K562 (cell line): ENCODE measurements at regions not wholly inside any gene's neighbourhood (a gene's known extent, or its start where the extent isn't known, plus 50 kb on each side); places are given as distances from the start of the nearest gene placed in this dataset.

Source experiments
- ATAC-seq: fragments of 200-7000 bp; cut with Tn5 transposase; 3 replicates; pipeline ENCODE4 v1.9.1; 2020; ENCODE audit warnings: moderate library complexity
- BruUV-seq: library from RNA; stranded (reverse); fragments of 400-500 nt; replicated peaks from 2 replicates; lab custom pipeline; 2021; lab: Mats Ljungman, UMichigan
- CTCF ChIA-PET: fragments of 300-600 bp; formaldehyde crosslinking; extraction: SDS; loops from one replicate; lab custom pipeline; 2021; ENCODE audit warnings: low intra/inter-chr PET ratio; lab: Yijun Ruan, JAX
- POLR2A ChIA-PET: fragments of 300-600, 350-650 bp; sonication (Branson Sonifier 250); formaldehyde crosslinking; extraction: SDS; loops from one replicate; lab custom pipeline; 2021; ENCODE audit warnings: antibody characterized with exemption, inconsistent platforms; lab: Yijun Ruan, JAX
- DNase-seq, 4 experiments: peaks; one replicate each; pipeline versions ENCODE4 v3.0.0 to v3.0.0-alpha.2; 2011 to 2018; ENCODE audit warnings: low spot score in 3 of 4, mixed read lengths in 3 of 4; ENCODE audit errors: extremely low read depth in 1 of 4
- FAIRE-seq: peaks from 2 replicates; lab custom pipeline; 2011; peaks lifted over from hg19 to GRCh38; lab: Jason Lieb, UNC
- H2AFZ ChIP-seq: 2 replicates; pipeline ENCODE4 v1.6.0; 2011; ENCODE audit warnings: low read depth, low read length, control low read depth, inconsistent platforms
- H3K27ac ChIP-seq: fragments of 200-600 bp; 3 replicates; pipeline ENCODE4 v1.8.0; 2011; ENCODE audit warnings: low read depth, mild to moderate bottlenecking, control low read depth, inconsistent platforms, low read length, moderate library complexity, mixed read lengths; ENCODE audit errors: extremely low read depth
- H3K27me3 ChIP-seq, 2 experiments: fragments of 300-600 bp in 1 of 2; 2 replicates in 1 of 2; 3 replicates in 1 of 2; pipeline versions ENCODE4 v1.6.0 to v1.8.0; 2011; ENCODE audit warnings: inconsistent platforms in 2 of 2, low read length in 2 of 2, mild to moderate bottlenecking in 1 of 2, mixed read lengths in 1 of 2, moderate library complexity in 1 of 2; ENCODE audit not compliant: control insufficient read depth in 2 of 2, insufficient read depth in 2 of 2
- H3K36me3 ChIP-seq: fragments of 300-600 bp; 3 replicates; pipeline ENCODE4 v1.8.0; 2011; ENCODE audit warnings: mild to moderate bottlenecking, low read length, inconsistent platforms; ENCODE audit not compliant: control insufficient read depth, insufficient read depth
- H3K4me1 ChIP-seq, 2 experiments: fragments of 200-600 bp in 1 of 2; replicated peaks in 1 of 2; 2 replicates in 1 of 2; 3 replicates in 1 of 2; pipeline versions ENCODE4 v1.5.1 to v1.8.0; 2011; ENCODE audit warnings: inconsistent platforms in 2 of 2, low read length in 2 of 2, mild to moderate bottlenecking in 1 of 2, mixed read lengths in 1 of 2, moderate library complexity in 1 of 2; ENCODE audit not compliant: control insufficient read depth in 2 of 2, insufficient read depth in 2 of 2
- H3K4me2 ChIP-seq: 2 replicates; pipeline ENCODE4 v1.6.1; 2011; ENCODE audit warnings: low read length, control low read depth, inconsistent platforms, mixed read lengths; ENCODE audit not compliant: insufficient read depth
- H3K4me3 ChIP-seq: fragments of 200-600 bp; sonication (generic), shearing (Covaris generic); 2 replicates; pipeline ENCODE4 v1.5.1; 2016; ENCODE audit warnings: control low read depth, inconsistent platforms
- H3K79me2 ChIP-seq: fragments of 200-600 bp; 3 replicates; pipeline ENCODE4 v1.8.0; 2011; ENCODE audit warnings: low read length, inconsistent platforms; ENCODE audit not compliant: control insufficient read depth, insufficient read depth
- H3K9ac ChIP-seq, 2 experiments: 2 replicates each; pipeline versions ENCODE4 v1.6.0 to v1.6.1; 2011; ENCODE audit warnings: low read depth in 2 of 2, low read length in 2 of 2, control low read depth in 1 of 2, inconsistent platforms in 1 of 2, mild to moderate bottlenecking in 1 of 2, mixed read lengths in 1 of 2; ENCODE audit not compliant: insufficient read depth in 1 of 2
- H3K9me1 ChIP-seq: one replicate; pipeline ENCODE4 v1.6.0; 2011; ENCODE audit warnings: inconsistent platforms, mild to moderate bottlenecking, low read length, moderate library complexity; ENCODE audit not compliant: control insufficient read depth, insufficient read depth
- H3K9me3 ChIP-seq: replicated peaks from 2 replicates; pipeline ENCODE4 v1.5.1; 2011; ENCODE audit warnings: low read depth, low read length, inconsistent platforms; ENCODE audit not compliant: control insufficient read depth, insufficient read depth
- H4K20me1 ChIP-seq: replicated peaks from 2 replicates; pipeline ENCODE4 v1.6.1; 2011; ENCODE audit warnings: low read length, inconsistent platforms, mixed read lengths; ENCODE audit not compliant: control insufficient read depth, insufficient read depth
- ATF6 ChIP-seq: sonication (generic); formaldehyde crosslinking; IDR thresholded peaks from 2 replicates; pipeline ENCODE4 v1.4.0; 2020; ENCODE audit warnings: mild to moderate bottlenecking, missing genetic modification reagents
- FOXA3 ChIP-seq, 2 experiments: fragments of 450-650 bp in 1 of 2; sonication (generic) in 1 of 2; formaldehyde crosslinking; IDR thresholded peaks in 1 of 2; conservative IDR thresholded peaks in 1 of 2; 2 replicates each; pipeline versions ENCODE4 v1.4.0 to v1.8.0; 2020 to 2022; ENCODE audit warnings: mild to moderate bottlenecking in 2 of 2, missing genetic modification reagents in 1 of 2
- MEF2A ChIP-seq: IDR thresholded peaks from 2 replicates; pipeline ENCODE4 v1.6.1; 2011; ENCODE audit warnings: low read depth, mild to moderate bottlenecking, low read length, moderate library complexity; ENCODE audit not compliant: control insufficient read depth
- NR1H2 ChIP-seq: sonication (generic); formaldehyde crosslinking; IDR thresholded peaks from 2 replicates; pipeline ENCODE4 v1.4.0; 2020; ENCODE audit warnings: mild to moderate bottlenecking, missing genetic modification reagents
- OTX1 ChIP-seq: fragments of 450-650 bp; formaldehyde crosslinking; IDR thresholded peaks from 2 replicates; pipeline ENCODE4 v1.4.0; 2022; ENCODE audit warnings: mild to moderate bottlenecking
- RBM25 ChIP-seq: fragments of 200-400 bp; formaldehyde crosslinking; IDR thresholded peaks from 2 replicates; pipeline ENCODE4 v1.6.1; 2018; ENCODE audit warnings: low read length, low read depth, moderate library complexity; ENCODE audit not compliant: severe bottlenecking
- RERE ChIP-seq: sonication (generic); formaldehyde crosslinking; IDR thresholded peaks from 2 replicates; pipeline ENCODE4 v1.8.0; 2023; ENCODE audit warnings: missing genetic modification reagents, mild to moderate bottlenecking, borderline replicate concordance
- TSC22D4 ChIP-seq: fragments of 450-650 bp; IDR thresholded peaks from 2 replicates; pipeline ENCODE4 v1.6.1; 2016; ENCODE audit warnings: missing genetic modification characterization, missing biosample characterization, control low read depth
- ZNF445 ChIP-seq: fragments of 250-450 bp; sonication (Bioruptor Pico); IDR thresholded peaks from 2 replicates; pipeline ENCODE4 v1.4.0; 2020; ENCODE audit warnings: low read depth, mild to moderate bottlenecking, moderate library complexity
- WGBS: fragments of 100-300 bp; shearing (Covaris generic); methylation state at CpG from one replicate; pipeline ENCODE4 v1.1.6; 2016; ENCODE audit warnings: low coverage, mixed read lengths; ENCODE audit not compliant: insufficient coverage; ENCODE audit errors: missing lambda C conversion rate; 5-methylcytosine and 5-hydroxymethylcytosine counted together
- in situ Hi-C: fragments of 300-500 bp; cut with MboI; formaldehyde crosslinking; loops from 4 replicates; pipeline ENCODE4 v1.15.0; 2018; ENCODE audit warnings: inconsistent platforms, mixed read lengths
- intact Hi-C: fragments of 100-400 bp; cut with micrococcal nuclease; formaldehyde crosslinking; loops from 2 replicates; pipeline ENCODE4 v1.14.2; 2022
- TF ChIP-seq, protein P1 (sequence below): fragments of 450-650 bp; formaldehyde crosslinking; IDR thresholded peaks from 2 replicates; pipeline ENCODE4 v1.4.0; 2022; ENCODE audit warnings: mild to moderate bottlenecking, moderate library complexity
- TF ChIP-seq, protein P2 (sequence below), 2 experiments: fragments of 450-650 bp in 1 of 2; sonication (generic) in 1 of 2; formaldehyde crosslinking in 1 of 2; IDR thresholded peaks in 1 of 2; conservative IDR thresholded peaks in 1 of 2; 2 replicates each; pipeline versions ENCODE4 v1.6.1 to v1.8.1; 2016 to 2023; ENCODE audit warnings: mild to moderate bottlenecking in 2 of 2, moderate library complexity in 2 of 2, inconsistent platforms in 1 of 2, missing genetic modification reagents in 1 of 2

DNA sequence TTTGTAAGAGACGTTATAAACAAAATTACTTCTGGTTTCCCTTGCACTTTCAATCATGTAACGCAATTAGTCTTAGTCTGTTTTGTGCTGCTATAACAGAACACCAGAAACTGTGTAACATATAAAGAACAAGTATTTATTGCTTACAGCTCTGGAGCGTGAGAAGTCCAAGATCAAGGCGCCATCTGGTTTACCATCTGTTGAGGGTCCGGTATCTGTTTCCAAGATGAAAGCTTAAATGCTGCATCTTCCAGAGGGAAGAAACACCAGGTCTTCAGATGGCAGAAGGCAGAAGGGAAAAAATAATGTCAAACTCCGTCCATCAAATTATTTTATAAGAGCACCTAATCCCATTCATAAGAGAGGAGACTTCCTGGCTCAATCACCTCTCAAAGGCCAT is 474.1 kb downstream of the PDGFC start:
- intact Hi-C loops (no loop called here), in situ Hi-C loops (no loop called here)
- TF ChIP-seq OTX1 (CRISPR knock-in tag) (no peak), MEF2A (no peak), ZNF445 (CRISPR knock-in tag) (no peak), ATF6 (CRISPR knock-in tag) (no peak), FOXA3 (CRISPR knock-in tag; conservative IDR thresholded peaks at IDR 0.05 in 1 of 2, IDR thresholded peaks at IDR 0.05 in 1 of 2) (no peak), TSC22D4 (tag) (no peak), RERE (CRISPR knock-in tag) (no peak), NR1H2 (CRISPR knock-in tag) (no peak), RBM25 (no peak)
- TF ChIP-seq, protein P1, sequence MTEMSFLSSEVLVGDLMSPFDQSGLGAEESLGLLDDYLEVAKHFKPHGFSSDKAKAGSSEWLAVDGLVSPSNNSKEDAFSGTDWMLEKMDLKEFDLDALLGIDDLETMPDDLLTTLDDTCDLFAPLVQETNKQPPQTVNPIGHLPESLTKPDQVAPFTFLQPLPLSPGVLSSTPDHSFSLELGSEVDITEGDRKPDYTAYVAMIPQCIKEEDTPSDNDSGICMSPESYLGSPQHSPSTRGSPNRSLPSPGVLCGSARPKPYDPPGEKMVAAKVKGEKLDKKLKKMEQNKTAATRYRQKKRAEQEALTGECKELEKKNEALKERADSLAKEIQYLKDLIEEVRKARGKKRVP: no peak
- TF ChIP-seq, protein P2, sequence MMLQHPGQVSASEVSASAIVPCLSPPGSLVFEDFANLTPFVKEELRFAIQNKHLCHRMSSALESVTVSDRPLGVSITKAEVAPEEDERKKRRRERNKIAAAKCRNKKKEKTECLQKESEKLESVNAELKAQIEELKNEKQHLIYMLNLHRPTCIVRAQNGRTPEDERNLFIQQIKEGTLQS (IDR thresholded peaks at IDR 0.05): no peak
- TF ChIP-seq, protein P2 (CRISPR knock-in tag; conservative IDR thresholded peaks at IDR 0.05): no peak
- H3K27ac ChIP-seq: no peak overlapping the region
- no peaks in the 10 kb centered on the region for H3K4me1 ChIP-seq
- H3K9me3 ChIP-seq: no peaks in the 10 kb centered on the region
- under 1% methylated on average over 6 of the region's 6 CpGs for WGBS
- CTCF ChIA-PET: no interaction called here
- H2AFZ ChIP-seq: no peak overlapping the region
- no peak overlapping the region for H3K9ac ChIP-seq
- no peaks in the 10 kb centered on the region for H4K20me1 ChIP-seq
- ATAC-seq (no peak), DNase-seq (no peak), FAIRE-seq (no peak)
- no peaks in the 10 kb centered on the region for H3K79me2 ChIP-seq
- no peak overlapping the region for H3K4me2 ChIP-seq
- no peaks in the 10 kb centered on the region for H3K36me3 ChIP-seq
- BruUV-seq: no TSS peak
- no peak overlapping the region for H3K4me3 ChIP-seq
- H3K27me3 ChIP-seq: no peaks in the 10 kb centered on the region
- H3K9me1 ChIP-seq: no peaks in the 10 kb centered on the region
- POLR2A ChIA-PET: no interaction called here
